DMS 273 treated with DMSO at 0.1 percent for 48 hours (cell line): ENCODE measurements at regions not wholly inside any gene's neighbourhood (a gene's known extent, or its start where the extent isn't known, plus 50 kb on each side); places are given as distances from the start of the nearest gene placed in this dataset.
"Not testable (repeated sequence)": the region's sequence is repeated elsewhere in the genome, so short reads cannot be mapped to it uniquely, and the experiment has no call there.

ENCODE experiments used
- DNase-seq: peaks from one replicate; lab custom pipeline; 2025; lab: John Stamatoyannopoulos, UW

DNA sequence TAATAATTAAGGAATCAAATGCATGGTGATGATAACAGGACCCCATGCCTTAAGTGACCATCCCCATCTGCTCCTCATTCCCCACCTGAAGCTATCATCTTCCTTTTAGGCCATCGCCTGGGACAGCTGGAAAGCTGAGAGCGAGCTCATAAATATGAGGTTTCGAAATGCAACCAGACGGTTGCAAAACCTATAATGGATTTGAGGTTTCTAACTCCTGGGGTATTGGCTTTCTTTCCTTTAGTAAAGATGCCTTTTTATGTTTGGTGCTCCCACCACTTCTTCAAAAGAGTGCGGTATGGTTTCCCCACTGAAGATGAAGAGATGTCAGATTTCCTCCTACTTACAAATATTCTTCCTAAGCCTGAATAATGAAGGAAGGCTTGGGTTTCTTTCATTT lies 1589.5 kb upstream of the PIK3C3 start:
- no peak for DNase-seq

DNA sequence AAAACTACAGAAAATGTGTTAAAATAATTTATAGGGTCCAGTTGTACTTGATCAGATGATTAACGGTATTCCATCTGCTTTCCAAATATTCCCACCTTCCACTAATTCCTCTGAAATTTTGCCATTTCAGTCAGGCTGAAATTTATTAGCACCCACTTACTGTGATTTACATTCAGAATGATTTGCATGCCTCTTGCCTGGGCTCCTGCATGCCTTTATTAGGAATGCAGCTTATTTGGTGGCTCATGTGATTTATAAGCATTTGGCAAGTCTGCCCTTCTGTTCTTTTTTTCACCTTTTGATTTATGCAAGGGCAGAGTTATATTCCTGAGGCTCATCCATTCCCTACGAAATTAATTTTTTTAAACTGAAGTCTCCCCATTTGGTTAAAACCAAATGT lies 1594.5 kb upstream of the PIK3C3 start:
- DNase-seq, result no peak

DNA sequence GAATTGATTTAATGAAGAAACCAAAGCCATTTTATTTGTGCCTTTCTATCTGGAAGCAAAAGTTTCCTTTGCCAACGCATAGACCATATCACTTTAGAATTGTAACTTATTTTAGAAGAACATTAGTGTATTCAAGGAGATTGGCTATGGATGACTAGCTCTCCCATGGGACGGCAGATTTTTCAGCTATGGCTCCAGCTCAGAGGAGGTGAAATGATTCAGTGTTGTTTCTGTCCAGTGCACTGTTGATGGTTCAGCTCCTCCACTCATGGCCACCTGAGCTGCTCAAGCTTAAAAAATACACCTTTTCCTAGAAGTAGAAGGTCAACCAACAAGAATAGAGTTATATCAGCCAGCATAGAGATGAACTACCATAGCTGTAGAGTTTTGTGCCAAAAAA lies 1597.5 kb upstream of the PIK3C3 start:
- DNase-seq, result no peak

DNA sequence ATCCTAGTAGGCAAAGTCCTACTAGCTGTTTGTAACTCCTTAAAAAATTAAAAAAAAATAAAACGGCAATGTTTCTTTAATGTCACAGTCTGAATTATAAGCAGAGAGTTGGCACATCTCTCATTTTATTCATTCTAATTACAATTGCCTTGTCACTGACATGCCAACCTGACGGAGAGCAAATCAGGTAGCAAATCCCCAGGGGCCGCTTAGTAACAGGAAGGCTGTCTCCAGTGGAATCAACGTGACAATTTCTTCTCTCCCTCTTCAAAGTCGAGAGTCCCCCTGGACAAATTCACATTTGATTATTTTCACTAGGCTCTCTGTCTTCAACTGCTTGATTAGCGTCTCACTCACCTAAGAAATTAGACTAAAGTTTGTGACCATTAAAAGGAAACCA lies 1598.9 kb upstream of the PIK3C3 start:
- no peak for DNase-seq

DNA sequence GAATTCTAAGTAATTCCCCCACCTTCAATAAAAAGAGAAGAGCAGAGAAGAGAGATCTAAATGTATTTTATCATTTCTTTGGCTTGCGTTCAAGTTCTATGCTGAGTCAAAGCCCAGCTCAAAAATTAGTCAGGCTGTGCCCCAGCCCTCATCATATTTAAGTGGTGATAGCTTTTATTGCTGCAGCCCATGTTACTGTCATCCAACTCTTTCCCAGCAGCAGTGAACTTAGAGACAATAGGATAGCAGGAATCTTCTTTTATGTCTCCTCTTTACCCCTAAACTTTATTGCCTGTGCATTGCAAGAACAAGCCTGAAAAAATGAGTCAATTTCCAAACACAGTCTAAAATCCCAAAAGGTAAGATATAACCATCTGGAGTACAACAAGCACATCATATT lies 1599.3 kb upstream of the PIK3C3 start:
- DNase-seq, result no peak

DNA sequence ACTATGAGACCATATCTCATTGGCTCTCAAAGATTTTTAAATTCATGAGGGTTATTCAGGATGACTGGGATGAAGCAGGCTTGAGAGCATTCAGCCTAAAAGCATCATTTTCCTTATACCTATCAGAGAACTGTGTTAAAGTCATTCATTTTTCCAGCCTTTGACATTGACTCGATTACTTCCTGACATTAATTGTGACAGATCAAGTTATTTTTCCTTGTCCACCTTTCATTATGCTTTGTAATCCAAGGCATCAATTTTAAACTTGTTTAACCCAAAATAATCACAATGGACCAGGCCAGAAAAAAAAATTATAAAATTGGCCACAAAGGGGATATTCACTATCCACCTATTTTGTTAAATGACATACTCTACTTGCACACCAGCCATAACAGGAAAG lies 1606.8 kb upstream of the PIK3C3 start:
- no peak for DNase-seq

DNA sequence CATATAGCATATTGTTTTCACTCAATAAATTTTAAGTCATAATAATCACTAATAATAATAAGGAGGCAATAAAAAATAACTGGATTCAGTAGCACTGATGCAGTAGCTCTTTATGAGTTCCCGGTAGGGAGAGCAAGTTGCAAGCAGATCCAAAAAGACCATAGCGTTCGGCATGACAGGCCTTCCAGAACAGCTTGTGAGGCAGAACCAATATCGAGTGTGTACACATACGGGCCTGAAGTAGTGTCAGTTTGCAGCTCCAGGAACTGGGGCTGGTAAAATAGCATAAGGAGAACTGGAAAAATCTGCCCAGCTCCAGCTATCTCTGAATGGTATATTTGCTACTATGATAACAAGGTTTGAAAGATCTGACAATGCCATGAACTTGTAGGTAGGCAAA lies 1607.8 kb upstream of the PIK3C3 start:
- DNase-seq, result no peak

DNA sequence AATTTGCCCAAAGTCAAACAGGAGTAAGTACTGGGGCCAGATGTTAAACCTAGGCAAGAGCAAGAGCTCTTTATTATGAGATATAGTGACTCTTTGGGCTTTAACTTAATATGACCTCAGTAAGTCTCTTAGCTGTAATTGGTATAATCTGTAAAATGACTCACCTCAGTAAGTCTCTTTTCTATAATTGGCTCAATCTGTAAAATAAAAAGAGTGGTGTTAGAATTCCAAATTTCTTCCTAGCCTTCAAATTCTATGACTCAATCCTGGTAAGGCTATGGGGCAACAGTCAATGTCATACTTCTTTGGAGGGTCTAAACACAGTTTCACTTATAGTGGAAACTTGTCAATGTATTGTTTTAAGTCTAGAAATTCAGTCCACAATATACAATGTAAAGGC lies 1608.9 kb upstream of the PIK3C3 start:
- no peak for DNase-seq

DNA sequence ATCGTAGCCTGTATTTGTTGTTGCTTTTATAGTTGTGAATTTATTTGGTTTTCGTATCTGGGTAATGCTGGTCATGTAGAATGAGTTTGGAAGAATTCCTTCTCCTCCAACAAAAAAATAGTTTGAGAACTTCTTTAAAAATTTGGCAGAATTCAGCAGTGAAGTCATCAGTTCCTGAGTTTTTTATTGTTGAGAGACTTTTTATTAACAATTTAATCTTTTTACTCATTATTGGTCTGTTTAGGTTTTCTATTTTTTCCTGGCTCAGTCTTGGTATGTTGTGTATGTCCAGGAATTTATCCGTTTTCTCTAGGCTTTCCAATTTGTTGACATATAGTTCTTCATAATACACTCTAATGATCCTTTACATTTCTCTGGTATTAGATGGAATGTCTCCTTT lies 1613.3 kb upstream of the PIK3C3 start:
- DNase-seq, result no peak

DNA sequence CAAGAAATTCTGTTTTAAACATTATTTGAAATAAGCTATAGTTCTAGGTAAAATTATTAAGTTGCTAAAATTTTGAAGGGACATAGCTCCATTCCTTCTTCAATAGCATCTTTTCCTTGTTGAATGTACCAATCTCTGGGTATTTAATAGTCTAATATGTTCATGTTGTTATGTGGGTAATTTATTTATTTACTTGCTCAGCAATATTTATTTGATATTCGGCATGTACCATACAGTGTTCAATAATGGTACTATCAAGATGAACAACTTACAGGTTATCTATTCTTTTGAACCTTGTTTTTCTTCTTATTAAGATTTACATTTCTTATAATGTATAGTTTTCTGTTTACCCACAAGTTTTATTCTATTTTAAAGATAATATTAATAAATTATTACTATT lies 1616.8 kb upstream of the PIK3C3 start:
- no peak for DNase-seq

DNA sequence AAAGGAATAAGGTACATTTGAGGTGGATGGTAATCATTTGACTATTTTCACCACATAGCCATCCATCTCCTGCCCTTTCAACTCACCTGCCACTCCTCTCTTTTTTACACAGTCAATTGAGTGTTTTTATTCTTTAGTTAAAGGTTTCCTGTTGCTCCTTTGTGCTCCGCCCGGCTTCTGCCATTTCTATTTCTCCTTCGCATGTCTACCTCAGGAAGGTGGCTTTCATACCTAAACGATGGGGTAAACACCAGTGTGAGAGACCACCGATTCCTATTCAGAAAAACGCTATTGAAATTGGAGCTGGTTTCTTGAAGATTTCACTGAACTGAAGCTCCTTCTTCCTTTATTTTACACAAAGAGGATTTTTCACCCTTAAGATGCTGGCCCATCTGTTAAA lies 1628.0 kb upstream of the PIK3C3 start:
- DNase-seq, result no peak

DNA sequence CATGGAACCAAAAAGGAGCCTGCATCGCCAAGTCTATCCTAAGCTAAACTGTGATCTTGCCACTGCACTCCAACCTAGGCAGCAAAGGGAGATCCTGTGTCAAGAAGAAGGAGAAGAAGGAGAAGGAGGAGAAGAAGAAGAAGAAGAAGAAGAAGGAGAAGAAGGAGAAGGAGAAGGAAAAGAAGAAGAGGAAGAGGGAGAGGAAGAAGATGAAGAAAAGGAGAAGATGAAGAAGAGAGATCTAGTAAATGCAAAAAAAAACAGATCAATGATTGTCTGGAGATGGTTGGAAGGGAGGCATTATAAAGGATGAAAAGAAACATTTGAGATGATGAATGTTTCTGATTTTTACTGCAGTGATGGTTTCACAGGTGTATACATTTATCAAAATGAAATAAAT lies 1629.0 kb upstream of the PIK3C3 start:
- no peak for DNase-seq

DNA sequence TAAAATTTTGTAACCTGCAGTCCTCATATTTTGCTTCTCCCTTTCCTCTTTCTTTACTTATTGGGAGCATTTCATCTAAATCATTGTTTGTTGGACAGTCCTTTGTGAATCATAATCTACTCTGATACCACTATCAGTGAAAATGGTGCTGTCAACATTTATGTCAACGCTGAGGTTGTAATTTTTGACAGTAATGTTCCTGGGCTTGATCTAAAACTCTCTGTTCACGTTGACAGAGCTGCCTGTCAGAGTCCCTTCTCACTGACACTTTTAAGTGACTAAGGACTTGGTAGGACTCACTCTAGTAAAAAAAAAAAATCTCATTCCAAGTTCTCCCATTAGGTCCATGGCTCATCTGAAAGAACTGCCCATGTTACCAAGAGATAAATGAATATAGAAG lies 1640.8 kb upstream of the PIK3C3 start:
- no peak for DNase-seq

DNA sequence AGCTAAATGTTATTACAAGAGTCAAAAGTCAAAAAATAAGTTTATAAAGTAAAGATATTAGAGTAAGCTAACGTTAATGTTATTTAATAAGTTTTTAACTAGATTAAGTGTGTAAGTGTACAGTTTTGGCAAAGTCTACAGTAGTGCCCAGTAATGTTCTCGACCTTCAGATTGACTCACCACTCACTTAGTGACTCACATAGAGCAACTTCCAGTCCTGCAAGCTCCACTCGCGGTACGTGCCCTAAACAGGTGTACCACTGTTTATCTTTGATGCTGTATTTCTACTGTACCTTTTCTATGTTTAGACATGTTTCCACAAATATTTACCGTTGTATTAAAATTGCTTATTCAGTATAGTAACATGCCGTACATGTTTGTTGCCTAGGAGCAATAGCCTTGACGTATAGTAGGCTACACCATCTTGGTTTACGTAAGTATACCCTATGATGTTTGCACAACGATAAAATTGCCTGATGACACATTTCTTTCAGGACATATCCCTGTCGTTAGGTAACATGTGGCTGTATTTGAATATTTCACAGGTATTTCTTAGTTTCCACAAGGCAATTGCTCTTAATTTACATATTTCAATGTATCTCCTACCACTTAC lies 1641.9 kb upstream of the PIK3C3 start:
- no peak for DNase-seq

DNA sequence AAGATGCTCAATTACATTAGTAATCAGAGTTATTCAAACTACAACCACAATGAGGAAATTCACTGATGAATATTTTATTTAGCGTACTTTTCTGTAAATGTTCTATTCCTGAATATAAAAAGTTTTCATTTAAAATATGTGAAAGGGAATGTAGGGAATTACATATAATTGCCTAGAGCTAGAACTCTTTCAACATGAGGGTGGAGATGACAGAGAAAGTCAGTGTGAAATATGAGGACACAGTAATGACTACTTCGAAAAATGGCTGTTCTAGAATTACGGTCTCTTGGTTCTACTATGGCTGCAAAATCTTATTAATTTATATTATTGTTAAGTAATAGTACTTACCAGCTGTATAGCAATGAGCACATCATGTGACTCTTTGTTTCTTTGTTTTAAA lies 1647.4 kb upstream of the PIK3C3 start:
- DNase-seq, result no peak

DNA sequence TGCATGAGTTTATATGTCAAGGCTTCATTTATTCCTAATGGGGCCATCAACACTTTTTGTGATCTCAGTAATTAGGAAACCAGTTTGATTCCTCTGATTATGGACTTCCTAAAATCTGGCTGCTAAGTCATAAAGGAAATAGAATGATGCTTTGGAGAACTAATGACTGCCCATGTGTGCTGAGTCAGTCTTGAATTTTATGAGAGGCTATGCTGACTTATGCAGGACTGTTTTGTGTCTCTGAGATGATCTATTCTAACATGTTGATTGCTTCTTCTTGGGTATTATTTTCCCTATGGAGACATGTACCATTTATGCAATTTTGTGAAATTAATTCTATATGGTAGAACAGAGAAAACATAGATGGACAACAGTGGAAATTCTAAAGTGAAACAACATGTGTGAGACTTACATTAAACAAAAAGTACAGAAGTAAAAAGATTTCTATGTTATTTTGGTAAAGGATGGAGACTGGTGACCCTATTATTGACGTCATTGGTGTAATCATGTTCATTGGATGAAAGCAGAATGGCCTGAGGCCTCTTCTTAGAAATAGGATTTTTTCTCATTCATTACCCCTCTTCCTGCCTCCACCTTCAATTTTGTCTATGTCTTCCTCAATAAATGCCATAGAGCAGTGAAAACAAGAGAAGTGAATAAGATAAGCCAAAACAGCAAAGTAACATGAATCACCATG lies 1658.2 kb upstream of the PIK3C3 start:
- DNase-seq, result no peak

DNA sequence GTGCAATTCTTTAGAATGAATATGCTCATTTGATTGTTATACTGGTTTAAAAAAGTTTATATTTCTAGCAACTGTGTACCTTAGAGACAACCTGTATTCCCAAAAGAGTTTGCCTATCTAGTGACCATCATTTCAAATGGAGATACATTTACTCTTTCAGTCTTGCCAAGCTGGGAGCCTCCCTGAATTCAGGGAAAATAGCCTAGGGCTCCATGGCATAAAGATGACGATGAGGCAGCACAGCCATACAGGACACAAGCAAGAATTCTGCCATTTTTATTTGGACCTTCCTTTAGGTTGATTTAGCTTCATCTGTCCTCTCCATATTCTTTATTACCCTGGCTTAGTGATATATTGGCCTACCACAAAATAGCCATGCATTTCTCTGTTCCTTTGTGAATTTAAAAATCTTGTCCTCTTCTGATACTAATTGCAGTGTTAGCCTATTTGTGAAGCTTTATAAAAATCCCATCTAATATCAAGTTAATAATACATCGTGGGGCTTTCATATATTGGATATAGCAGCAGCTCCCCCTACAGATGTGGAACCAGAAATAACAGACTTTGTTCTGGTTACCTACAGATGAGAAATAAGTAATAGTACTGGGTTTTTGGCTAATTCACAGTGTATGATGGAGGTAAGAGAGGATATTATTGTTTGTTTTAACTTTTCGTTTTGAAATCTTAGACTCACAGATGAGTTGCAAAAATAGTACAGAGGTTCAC lies 1661.9 kb upstream of the PIK3C3 start:
- no peak for DNase-seq

DNA sequence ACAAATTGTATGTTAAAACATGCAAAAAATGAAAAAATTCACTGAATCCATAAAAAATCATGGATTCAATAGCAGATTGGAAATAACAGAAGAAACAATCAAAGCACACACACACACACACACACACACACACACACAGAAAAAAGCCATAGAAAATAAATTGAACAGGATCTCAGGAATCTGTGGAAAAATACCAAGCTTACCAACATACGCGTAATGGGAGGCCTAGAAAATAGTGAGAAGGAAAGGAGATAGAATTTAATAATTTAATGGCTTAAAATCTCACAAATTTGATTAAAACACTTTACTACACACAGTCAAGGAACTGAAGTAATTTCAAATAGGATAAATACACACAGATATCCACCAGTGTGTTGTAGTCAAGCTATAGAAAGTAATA lies 1671.5 kb upstream of the PIK3C3 start:
- no peak for DNase-seq

DNA sequence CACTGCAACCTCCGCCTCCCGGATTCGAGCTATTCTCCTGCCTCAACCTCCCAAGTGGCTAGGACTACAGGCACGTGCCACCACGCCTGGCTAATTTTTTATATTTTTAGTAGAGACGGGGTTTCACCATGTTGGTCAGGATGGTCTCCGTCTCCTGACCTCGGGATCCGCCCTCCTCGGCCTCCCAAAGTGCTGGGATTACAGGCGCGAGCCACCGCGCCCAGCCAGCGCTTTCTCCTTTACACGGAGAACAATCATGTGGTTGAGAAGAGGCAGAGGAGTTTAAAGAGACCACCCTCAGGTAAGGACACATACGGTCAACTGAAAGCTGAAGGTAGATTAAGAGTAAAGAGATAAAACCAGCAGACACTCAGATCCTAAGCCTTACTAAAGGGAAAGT lies 1673.7 kb upstream of the PIK3C3 start:
- DNase-seq, result not testable (repeated sequence)

DNA sequence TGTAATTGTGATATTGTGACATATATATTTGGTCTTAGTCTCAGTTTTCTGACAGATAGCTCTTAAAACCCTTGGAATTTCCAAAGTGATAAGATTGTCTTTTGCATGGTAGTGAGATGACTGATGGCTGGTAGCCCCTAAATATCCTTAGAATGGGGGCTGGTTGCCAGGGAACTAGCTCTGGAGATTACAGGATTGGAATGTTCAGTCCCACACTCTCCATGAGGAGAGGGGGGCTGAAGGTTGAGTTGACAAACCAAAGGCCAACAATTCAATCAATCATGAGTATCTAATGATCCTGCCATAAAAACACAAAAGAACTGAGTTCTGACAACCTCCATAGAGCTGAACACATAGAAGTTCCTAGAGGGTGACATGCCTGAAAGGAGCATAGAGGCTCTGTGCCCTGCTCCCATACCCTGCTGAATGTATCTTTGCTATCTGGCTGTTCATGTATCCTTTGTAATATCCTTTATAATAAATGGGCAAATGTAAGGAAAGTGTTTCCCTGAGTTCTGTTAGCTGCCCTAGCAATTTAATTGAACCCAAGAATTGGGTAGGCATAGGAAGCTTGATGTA lies 1680.3 kb upstream of the PIK3C3 start:
- no peak for DNase-seq

DNA sequence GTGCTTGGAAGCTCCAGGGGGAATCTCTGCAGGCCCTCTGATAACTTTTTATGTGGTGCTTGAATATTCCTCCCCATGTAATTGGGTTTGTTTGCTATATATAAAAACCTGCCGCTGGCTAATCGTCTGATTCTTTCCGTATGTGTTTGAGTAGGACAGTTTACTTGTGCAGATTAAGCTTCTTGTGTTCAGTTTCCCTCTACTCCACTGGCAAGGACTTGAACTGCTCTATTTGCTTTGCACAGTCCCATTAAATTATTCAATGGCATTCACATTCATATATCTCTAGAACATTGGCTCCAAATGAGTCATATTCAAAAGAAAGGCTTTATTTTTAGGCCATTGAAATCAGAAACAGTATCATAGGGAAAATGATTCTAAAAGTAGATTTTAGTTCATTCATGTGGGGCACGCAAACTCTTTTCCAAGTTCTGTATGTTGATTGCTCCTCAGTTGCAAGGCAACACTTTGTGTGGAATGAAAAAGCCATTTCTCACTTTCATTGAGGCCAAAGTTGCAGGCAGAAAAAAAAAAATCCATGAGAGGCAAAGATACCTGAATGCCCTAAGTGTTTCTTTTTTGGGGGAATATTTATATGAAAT lies 1682.3 kb upstream of the PIK3C3 start:
- no peak for DNase-seq

DNA sequence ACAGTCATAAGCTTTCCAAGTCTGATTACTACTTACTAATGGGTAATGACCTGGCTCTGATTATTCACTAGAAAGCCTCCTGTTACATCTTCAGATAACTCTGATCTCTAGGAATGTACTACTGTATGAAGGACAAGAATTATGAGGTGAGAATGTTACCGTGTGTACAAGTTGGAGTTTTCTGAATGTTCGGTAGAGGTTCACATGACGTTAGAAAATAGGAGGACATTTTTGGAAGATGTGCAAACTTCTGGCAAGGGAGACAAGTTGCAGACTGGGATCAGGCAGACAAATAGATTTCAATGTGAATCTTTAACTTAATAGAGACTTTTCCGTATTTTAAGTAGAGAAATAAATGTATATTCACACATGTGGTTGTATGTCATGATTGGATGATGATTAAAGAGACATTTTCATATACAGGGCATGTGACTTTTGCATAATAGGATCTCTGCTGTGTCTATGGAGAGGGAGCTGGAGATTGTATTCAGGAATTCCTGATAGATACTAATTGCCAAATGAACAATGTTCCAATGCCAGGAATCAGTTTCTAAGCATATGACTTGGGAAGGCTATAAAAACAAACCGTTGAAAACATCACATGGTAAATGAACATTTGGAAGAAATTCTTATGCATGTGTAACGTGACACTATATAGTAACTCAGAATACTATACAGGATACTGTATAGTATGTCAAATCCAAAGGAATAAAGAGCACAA lies 1695.8 kb upstream of the PIK3C3 start:
- no peak for DNase-seq
